Left ventricle myocardium superior (tissue), 1 donor: ENCODE measurements at regions not wholly inside any gene's neighbourhood (a gene's known extent, or its start where the extent isn't known, plus 50 kb on each side); places are given as distances from the start of the nearest gene placed in this dataset.

Experiments used
- ATAC-seq: fragments of 200-7000 bp; cut with Tn5 transposase; one replicate; pipeline ENCODE4 v1.9.1; 2020; ENCODE audit warnings: mild to moderate bottlenecking, moderate library complexity
- DNase-seq: peaks from one replicate; pipeline ENCODE4 v3.0.0-alpha.2; 2020
- intact Hi-C: fragments of 100-400 bp; cut with micrococcal nuclease; formaldehyde crosslinking; loops from one replicate; pipeline ENCODE4 v1.11.0; 2022
- donor health status: DM: no; HTN: yes; CAD: no; lungs with severe emphysema.

- intact Hi-C loops, result no loop called here
- ATAC-seq, result no peak
- no peak for DNase-seq
These were observed 394.9 kb downstream of the NPHP4 start for GRCh38 chr1:5597171-5597850.

GRCh38 chr1:5596651-5597050, 395.6 kb downstream of the NPHP4 start:
- DNase-seq (no peak), ATAC-seq (no peak)
- intact Hi-C loops, result no loop called here

- intact Hi-C loops, result no loop called here
- DNase-seq (no peak), ATAC-seq (no peak)
These were observed 396.6 kb downstream of the NPHP4 start for GRCh38 chr1:5595531-5596170.

DNA sequence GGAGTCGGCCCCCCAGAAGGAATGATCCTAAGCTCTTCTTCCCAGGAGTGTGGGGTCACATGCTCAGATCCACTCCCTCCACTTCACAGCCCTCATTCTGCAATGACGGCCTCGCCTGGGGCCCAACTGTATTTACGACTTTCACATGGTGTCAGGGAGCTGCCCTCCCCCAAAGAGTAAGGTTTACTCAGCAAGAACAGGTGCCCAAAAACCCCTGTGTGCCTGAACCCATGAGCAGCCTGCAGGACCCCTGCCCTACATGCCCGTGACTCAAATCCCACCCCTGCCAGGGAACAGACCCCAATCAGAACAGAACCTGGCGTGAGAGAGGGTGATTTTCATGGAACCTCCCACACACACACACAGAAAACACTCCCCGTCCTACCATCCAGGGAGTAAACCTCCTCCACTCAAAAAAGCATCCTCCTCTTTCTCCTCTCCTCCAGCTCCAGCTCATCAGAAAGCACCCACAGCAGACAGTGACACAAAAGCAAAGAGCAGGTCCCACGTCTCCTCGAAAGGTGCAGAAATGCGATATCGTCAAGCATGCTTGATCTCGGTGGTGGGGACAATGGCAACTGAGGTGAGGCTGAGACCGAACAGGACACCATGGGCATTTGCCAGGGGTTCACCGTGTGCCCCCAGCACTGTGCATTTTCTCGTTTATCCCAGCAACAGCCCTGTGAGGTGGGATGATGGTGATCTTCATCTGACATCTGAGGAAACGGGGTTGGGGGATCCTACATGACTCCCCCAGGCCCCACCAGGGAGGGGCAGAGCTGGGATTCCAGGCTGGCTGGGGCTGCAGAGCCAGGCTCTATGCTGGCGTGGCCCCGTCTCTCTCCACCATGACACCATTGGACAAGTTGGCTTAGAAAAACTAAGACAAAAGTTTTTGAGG, 397.9 kb downstream of the NPHP4 start:
- ATAC-seq (no peak), DNase-seq (no peak)
- intact Hi-C loops, result no loop called here

DNA sequence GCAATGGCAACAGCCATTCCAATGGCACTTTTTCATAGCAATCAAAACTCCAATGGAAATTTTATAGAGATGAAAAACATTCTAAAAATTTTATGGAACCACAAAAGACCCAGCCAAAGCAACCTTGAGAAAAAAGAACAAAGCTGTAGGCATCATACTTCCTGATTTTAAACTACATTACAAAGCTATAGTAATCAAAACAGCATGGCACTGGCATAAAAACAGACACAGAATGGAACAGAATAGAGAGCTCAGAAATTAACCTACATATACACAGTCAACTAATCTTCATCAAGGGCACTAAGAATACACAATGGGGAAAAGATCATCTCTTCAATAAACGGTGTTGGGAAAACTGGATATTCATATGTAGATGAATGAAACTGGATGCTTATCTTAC, 401.5 kb downstream of the NPHP4 start:
- no peak for DNase-seq
- ATAC-seq, result no peak
- intact Hi-C loops, result no loop called here

DNA sequence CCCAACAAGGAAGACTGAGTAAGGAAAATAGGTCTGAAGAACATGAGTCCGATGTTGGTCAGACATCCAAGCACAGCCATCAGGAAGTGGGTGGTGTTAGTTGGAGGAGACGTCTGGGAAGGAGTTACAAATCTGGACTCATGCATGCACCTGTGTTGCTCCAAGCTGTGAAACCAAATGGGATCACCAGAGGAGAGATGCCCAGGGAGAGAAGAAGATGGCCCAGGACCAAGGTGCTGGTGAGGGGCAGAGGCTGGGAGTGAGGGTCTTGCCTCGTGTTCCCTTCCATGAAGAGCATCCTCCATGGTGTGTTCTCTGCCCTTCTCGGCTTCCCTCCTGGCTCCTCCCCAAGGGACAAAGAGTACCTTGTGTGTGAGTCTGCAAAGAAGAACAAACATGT, 405.6 kb downstream of the NPHP4 start:
- intact Hi-C loops, result no loop called here
- ATAC-seq (no peak), DNase-seq (no peak)

DNA sequence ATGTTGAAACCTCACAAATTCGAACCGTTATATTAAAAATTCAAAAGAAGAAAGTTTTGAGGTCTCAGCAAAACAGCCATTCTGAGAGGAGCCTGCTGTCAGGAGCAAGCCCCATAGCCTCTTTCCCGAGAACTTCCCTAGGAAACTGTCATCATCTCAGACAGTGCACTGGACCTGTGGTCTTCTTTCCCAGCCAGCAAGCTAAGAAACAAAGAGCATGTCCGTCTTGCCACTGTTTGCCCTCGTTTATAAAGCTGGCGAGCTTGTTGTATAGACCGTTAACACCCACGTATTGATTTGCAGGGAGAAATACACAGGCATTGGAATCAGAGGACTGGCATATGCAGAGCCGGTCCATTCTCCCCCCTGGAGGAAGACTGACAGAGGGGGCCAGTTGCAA, 407.0 kb downstream of the NPHP4 start:
- intact Hi-C loops, result no loop called here
- DNase-seq (no peak), ATAC-seq (no peak)

DNA sequence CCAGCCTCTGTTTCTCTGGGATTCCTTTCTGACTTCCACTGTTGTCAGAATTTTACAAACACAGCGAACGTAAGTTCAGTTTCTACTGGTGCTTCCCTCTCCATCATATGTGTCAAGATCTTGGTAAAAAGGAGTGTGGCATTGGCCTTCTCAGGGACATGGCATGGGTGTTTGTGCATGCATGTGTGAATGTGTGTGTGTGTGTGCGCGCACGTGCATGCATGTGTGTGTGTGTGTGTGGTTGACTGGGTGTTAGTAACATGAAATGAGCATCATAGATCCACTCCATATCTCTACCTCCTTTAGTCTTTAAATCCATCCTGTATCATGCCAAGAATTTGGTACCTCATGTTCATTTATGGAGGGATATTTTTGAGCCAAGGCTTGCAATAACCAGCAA, 411.3 kb downstream of the NPHP4 start:
- intact Hi-C loops, result no loop called here
- ATAC-seq (no peak), DNase-seq (no peak)

DNA sequence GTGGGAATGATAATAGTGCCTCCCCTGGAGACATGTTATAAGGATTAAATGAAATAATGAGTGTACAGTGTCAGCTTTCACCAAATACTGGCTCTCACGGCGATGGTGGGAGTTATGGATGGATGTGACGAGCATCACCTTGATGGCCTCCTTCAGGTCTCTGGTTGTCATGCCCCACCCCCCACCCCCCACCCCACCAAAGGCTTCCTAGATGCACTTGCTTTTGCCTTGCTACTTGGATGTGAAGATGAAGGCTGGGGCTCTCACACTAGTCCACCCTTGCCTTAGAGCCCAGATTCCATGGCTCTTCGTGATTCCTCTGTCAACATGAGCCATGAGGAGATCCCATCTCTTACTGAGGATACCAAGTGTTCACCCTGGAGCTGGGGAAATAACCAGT, 412.3 kb downstream of the NPHP4 start:
- ATAC-seq (no peak), DNase-seq (no peak)
- intact Hi-C loops, result no loop called here

DNA sequence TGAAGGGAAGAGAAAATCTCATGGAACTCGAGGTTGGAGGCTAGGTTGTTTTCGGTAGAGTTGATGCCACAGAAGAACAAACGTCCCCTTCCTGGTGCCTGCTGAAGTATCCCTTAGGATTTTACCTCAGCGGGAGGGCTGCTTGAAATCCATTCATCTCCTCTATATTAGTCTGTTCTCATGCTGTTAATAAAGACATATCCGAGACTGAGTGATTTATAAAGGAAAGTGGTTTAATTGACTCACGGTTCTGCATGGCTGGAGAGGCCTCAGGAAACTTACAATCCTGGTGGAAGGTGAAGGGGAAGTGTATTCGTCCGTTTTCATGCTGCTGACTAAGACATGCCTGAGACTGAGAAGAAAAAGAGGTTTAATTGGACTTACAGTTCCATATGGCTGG, 413.5 kb downstream of the NPHP4 start:
- ATAC-seq (no peak), DNase-seq (no peak)
- intact Hi-C loops, result no loop called here

GRCh38 chr1:5577255-5578040, 414.8 kb downstream of the NPHP4 start:
- DNase-seq, result no peak
- ATAC-seq, result no peak
- intact Hi-C loops, result no loop called here

DNA sequence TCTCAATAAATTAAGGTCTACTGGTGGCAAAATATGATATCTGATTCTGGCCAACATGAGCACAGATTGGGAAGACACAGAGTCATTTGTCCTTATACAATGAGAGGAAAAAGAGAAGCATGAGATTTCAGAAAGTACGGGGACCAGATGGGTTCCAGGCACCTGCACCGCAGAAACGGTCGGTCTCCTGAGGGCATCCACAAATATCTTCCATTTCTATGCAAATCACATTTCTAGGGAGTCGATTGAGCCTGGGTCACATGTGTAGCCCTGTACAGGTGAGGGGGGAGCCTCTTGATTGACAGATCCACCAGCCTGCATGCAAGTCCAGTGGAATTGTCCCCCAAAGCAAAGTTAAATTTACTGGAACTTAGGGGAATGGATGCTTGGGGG, 415.6 kb downstream of the NPHP4 start:
- intact Hi-C loops, result no loop called here
- DNase-seq (no peak), ATAC-seq (no peak)

DNA sequence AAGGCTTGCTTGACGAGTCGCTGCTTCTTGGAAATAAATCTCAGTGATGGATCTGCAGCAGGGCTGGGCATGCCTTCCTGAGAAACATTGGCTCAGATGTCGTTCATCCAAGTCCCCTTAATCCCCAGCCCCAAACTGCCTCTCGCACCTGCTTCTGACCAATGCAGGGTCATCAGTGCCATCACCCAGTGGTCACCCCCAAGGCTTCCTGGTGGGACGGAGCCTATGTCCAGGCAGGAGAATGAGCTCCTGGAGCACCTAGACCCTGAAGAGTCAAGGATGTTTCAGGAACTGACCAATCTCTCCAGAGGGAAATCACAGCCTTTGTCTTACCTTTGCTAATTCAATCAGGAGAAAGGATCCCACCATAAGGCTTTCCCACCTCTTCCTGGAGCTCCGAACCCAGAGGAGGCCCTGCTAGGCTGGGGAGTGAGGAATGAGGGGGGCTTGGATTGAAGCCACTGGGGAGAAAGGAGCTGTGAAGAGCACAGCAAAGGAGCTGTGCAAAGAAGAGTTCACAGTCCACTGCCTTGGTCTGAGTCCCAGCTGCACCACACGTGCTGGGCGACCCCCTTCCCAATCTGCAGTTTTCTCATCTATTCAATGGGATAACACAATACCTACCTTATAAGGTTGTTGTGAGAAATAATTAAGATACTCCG, 416.1 kb downstream of the NPHP4 start:
- ATAC-seq, result no peak

GRCh38 chr1:5575396-5575940, 416.8 kb downstream of the NPHP4 start:
- no peak for ATAC-seq
- DNase-seq, result no peak
- intact Hi-C loops, result no loop called here

More for the DNA sequence above, 416.1 kb downstream of the NPHP4 start:
- no peak for DNase-seq
- intact Hi-C loops, result no loop called here

GRCh38 chr1:5574641-5575040, 417.6 kb downstream of the NPHP4 start:
- ATAC-seq (no peak), DNase-seq (no peak)
- intact Hi-C loops, result no loop called here

- intact Hi-C loops, result no loop called here
- ATAC-seq (no peak), DNase-seq (no peak)
These were observed 419.4 kb downstream of the NPHP4 start for GRCh38 chr1:5572794-5573193.

- ATAC-seq, result no peak
- intact Hi-C loops, result no loop called here
- DNase-seq, result no peak
These were observed 420.3 kb downstream of the NPHP4 start for GRCh38 chr1:5571861-5572401.

DNA sequence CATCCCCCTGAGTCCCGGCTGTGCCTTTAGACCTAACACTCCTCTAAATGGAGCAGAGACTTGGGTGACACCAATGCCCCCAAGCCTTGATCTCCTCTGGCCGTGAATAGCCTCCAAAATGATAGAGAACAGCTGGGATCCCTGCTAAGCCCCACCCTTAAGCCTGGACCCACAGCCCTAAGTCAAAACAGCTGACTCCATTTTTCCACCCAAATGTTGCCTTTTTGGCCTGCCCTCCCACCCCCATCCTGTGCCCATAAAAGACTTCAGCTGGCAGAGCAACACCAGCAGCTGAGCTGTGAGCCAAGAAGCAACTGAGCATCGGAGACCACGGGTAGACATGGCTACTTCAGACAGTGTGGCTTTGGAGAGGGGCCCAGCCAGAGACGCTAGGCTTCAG, 420.8 kb downstream of the NPHP4 start:
- no peak for DNase-seq
- intact Hi-C loops, result no loop called here
- ATAC-seq, result no peak

DNA sequence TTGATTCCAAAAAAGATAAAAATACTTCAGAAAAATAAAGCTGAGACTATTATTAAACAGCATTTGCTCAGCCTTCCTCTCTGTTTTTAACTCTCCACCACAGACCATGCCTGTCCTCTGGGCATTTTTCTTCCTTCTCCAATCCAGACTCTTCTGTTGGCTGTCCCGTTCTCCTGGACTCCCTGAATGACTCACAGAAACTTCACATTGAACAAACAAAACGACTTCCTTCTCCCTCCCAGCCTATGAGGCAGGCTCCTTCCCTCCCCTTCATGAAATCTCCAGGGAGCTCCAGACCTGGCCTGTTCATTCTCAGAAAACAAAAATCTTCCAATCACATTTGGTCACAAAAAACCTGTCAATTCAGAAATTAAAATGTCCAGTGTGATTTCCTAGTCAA, 421.3 kb downstream of the NPHP4 start:
- intact Hi-C loops, result no loop called here
- DNase-seq (no peak), ATAC-seq (no peak)
